Neuronal stem cell (in vitro differentiated cells): ENCODE measurements at regions not wholly inside any gene's neighbourhood (a gene's known extent, or its start where the extent isn't known, plus 50 kb on each side); places are given as distances from the start of the nearest gene placed in this dataset.
A peak's percentile ranks its signal among the peaks of the same experiment; 100 is the strongest.

Experiments
- DNase-seq: peaks from one replicate; pipeline ENCODE4 v3.0.0-alpha.2; 2013; ENCODE audit warnings: low spot score
- H2AFZ ChIP-seq: one replicate; pipeline ENCODE4 v1.6.1; 2013; ENCODE audit warnings: mild to moderate bottlenecking, low read length, inconsistent platforms
- H2AK5ac ChIP-seq: 2 replicates; pipeline ENCODE4 v1.6.1; 2013; ENCODE audit warnings: low read depth, mild to moderate bottlenecking, inconsistent platforms, low read length, moderate library complexity, mixed read lengths
- H2BK120ac ChIP-seq: 2 replicates; pipeline ENCODE4 v1.6.1; 2013; ENCODE audit warnings: low read depth, mild to moderate bottlenecking, inconsistent platforms, low read length, moderate library complexity, mixed read lengths
- H2BK12ac ChIP-seq: one replicate; pipeline ENCODE4 v1.6.1; 2013; ENCODE audit warnings: low read length, inconsistent platforms
- H2BK15ac ChIP-seq: 2 replicates; pipeline ENCODE4 v1.6.1; 2013; ENCODE audit warnings: mild to moderate bottlenecking, low read length, inconsistent platforms, mixed read lengths
- H2BK5ac ChIP-seq: one replicate; pipeline ENCODE4 v1.6.1; 2013; ENCODE audit warnings: inconsistent platforms, mild to moderate bottlenecking, low read length, moderate library complexity
- H3K14ac ChIP-seq: one replicate; pipeline ENCODE4 v1.6.1; 2013; ENCODE audit warnings: low read length, inconsistent platforms
- H3K18ac ChIP-seq: 2 replicates; pipeline ENCODE4 v1.6.1; 2013; ENCODE audit warnings: low read length, inconsistent platforms
- H3K23ac ChIP-seq: 2 replicates; pipeline ENCODE4 v1.6.1; 2013; ENCODE audit warnings: low read depth, mild to moderate bottlenecking, mixed read lengths, low read length, inconsistent platforms; ENCODE audit not compliant: poor library complexity
- H3K27ac ChIP-seq: replicated peaks from 3 replicates; pipeline ENCODE4 v1.5.1; 2013; ENCODE audit warnings: low read length, inconsistent platforms
- H3K27me3 ChIP-seq, 3 experiments: 2 replicates each; pipeline ENCODE4 v1.6.1; 2013; ENCODE audit warnings: low read length in 3 of 3, mild to moderate bottlenecking in 2 of 3, inconsistent platforms in 1 of 3, low read depth in 1 of 3, mixed read lengths in 1 of 3, moderate library complexity in 1 of 3; ENCODE audit not compliant: control insufficient read depth in 3 of 3, insufficient read depth in 3 of 3
- H3K36me3 ChIP-seq, 2 donors: replicated peaks in 1 of 2; 2 replicates each; pipeline ENCODE4 v1.6.1; 2013; ENCODE audit warnings: low read length in 2 of 2; ENCODE audit not compliant: control insufficient read depth in 2 of 2, insufficient read depth in 2 of 2
- H3K4ac ChIP-seq: 2 replicates; pipeline ENCODE4 v1.6.1; 2013; ENCODE audit warnings: inconsistent platforms, mild to moderate bottlenecking, low read length, moderate library complexity
- H3K4me1 ChIP-seq, 2 donors: 1 replicate in 1 of 2; 2 replicates in 1 of 2; pipeline ENCODE4 v1.6.1; 2013; ENCODE audit warnings: low read length in 2 of 2, low read depth in 1 of 2; ENCODE audit not compliant: control insufficient read depth in 2 of 2, insufficient read depth in 1 of 2
- H3K4me2 ChIP-seq: one replicate; pipeline ENCODE4 v1.6.1; 2013; ENCODE audit warnings: mild to moderate bottlenecking, low read length, inconsistent platforms; ENCODE audit not compliant: insufficient read depth, poor library complexity, severe bottlenecking
- H3K4me3 ChIP-seq, 2 donors: 2 replicates each; pipeline ENCODE4 v1.5.1; 2013; ENCODE audit warnings: low read length in 2 of 2, mild to moderate bottlenecking in 2 of 2, inconsistent platforms in 1 of 2, moderate library complexity in 1 of 2
- H3K79me1 ChIP-seq: one replicate; pipeline ENCODE4 v1.6.1; 2013; ENCODE audit warnings: low read depth, mild to moderate bottlenecking, inconsistent platforms, low read length, moderate library complexity
- H3K9ac ChIP-seq: one replicate; pipeline ENCODE4 v1.6.1; 2013; ENCODE audit warnings: mild to moderate bottlenecking, low read depth, low read length, inconsistent platforms; ENCODE audit not compliant: poor library complexity
- H3K9me3 ChIP-seq, 2 donors: replicated peaks in 1 of 2; 2 replicates each; pipeline versions ENCODE3 to v1.6.1; 2013; ENCODE audit warnings: low read length in 2 of 2, mild to moderate bottlenecking in 2 of 2, inconsistent platforms in 1 of 2, low read depth in 1 of 2, mixed read lengths in 1 of 2, moderate library complexity in 1 of 2; ENCODE audit not compliant: control insufficient read depth in 2 of 2, insufficient read depth in 1 of 2
- H4K8ac ChIP-seq: one replicate; pipeline ENCODE4 v1.6.1; 2013; ENCODE audit warnings: low read depth, mild to moderate bottlenecking, inconsistent platforms, low read length, moderate library complexity
- H4K91ac ChIP-seq: one replicate; pipeline ENCODE4 v1.6.1; 2013; ENCODE audit warnings: low read length, low read depth, mild to moderate bottlenecking, inconsistent platforms; ENCODE audit not compliant: poor library complexity
- WGBS, 2 donors: extraction: QIAGEN DNeasy Blood & Tissue Kit; methylation state at CpG; one replicate each; pipeline ENCODE4 v1.1.7; 2013; ENCODE audit warnings: missing lambda C conversion rate in 2 of 2, mixed read lengths in 1 of 2; ENCODE audit not compliant: insufficient read length in 2 of 2, insufficient replicate concordance in 1 of 2; ENCODE audit errors: extremely low coverage in 2 of 2; 5-methylcytosine and 5-hydroxymethylcytosine counted together

GRCh38 chr4:3652586-3652985 lies 113.6 kb upstream of the ADRA2C start:
- Histone ChIP-seq H3K23ac (no peak overlapping the region), H3K4me1 (peaks cover 5 to 14% of the 10 kb centered on the region in 2 donors), H3K79me1 (no peaks in the 10 kb centered on the region), H3K36me3 (no peaks in the 10 kb centered on the region), H2BK120ac (no peak overlapping the region), H3K27me3 (peaks cover 0 to 31% (median 0%) of the 10 kb centered on the region in 3 experiments), H2BK12ac (no peak overlapping the region), H2AFZ (no peak overlapping the region), H3K4me3 (peak overlapping the region in 1 of 2 donors; percentile 33), H3K14ac (peak overlapping the region; percentile 58), H3K18ac (no peak overlapping the region), H2BK15ac (no peak overlapping the region), H2AK5ac (peak overlapping the region; percentile 27), H3K4me2 (no peak overlapping the region), H3K4ac (no peak overlapping the region), H3K9me3 (peaks cover 0 to 1% of the 10 kb centered on the region in 2 donors), H3K27ac (no peak overlapping the region), H4K91ac (no peak overlapping the region), H4K8ac (no peak overlapping the region), H2BK5ac (no peak overlapping the region), H3K9ac (peak overlapping the region; percentile 32)
- no peak for DNase-seq
- WGBS, 2 donors, result no CpG with 5 or more reads among the region's 14 CpGs

DNA sequence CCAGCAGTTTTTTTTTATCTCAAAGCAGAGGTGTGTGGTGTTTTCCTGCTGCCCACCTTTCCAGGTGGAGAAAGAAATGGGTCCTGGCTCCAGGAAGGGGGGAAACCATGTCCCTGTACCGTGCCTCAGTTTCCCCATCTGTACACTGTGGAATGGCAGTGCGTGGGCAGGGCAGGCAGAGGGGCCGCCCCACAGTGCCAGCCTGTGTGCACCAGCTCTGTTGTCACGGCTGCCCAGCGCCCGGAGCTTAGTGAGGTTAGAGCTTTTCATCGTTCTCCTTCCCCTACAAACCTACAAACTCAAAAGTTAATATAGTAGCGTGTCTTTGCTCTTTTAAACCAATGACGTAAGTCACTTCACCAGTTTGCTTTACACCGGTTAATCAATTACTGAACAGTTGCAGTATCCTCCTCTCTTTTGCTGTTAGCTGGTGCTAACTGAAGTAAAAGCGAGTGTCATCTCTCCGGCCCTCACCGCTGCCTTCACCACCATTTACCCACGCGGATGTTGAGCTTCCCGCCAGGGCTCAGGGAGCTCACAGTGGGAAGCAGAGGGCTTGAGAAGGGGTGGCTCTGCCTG lies 114.8 kb upstream of the ADRA2C start:
- peaks cover 0 to 30% (median 0%) of the 10 kb centered on the region in 3 experiments for H3K27me3 ChIP-seq
- H2AFZ ChIP-seq, result no peak overlapping the region
- no peak overlapping the region for H2BK15ac ChIP-seq
- H3K9ac ChIP-seq, result no peak overlapping the region
- H3K27ac ChIP-seq, result no peak overlapping the region
- no peak overlapping the region for H3K4me3 ChIP-seq
- no peak for DNase-seq
- H3K4me1 ChIP-seq, result peaks cover 2 to 12% of the 10 kb centered on the region in 2 donors
- no peaks in the 10 kb centered on the region for H3K79me1 ChIP-seq
- H4K91ac ChIP-seq, result no peak overlapping the region
- H3K18ac ChIP-seq, result peak overlapping the region; percentile 1
- no peak overlapping the region for H4K8ac ChIP-seq
- peak overlapping the region; percentile 60 for H3K14ac ChIP-seq
- H3K36me3 ChIP-seq, result no peaks in the 10 kb centered on the region
- H3K9me3 ChIP-seq, result peaks cover 0 to 1% of the 10 kb centered on the region in 2 donors
- H3K4ac ChIP-seq, result no peak overlapping the region
- no peak overlapping the region for H3K23ac ChIP-seq
- H2BK120ac ChIP-seq, result no peak overlapping the region
- no peak overlapping the region for H3K4me2 ChIP-seq
- H2AK5ac ChIP-seq, result no peak overlapping the region
- WGBS, 2 donors, result no CpG with 5 or more reads among the region's 16 CpGs
- H2BK12ac ChIP-seq, result no peak overlapping the region
- H2BK5ac ChIP-seq, result no peak overlapping the region

DNA sequence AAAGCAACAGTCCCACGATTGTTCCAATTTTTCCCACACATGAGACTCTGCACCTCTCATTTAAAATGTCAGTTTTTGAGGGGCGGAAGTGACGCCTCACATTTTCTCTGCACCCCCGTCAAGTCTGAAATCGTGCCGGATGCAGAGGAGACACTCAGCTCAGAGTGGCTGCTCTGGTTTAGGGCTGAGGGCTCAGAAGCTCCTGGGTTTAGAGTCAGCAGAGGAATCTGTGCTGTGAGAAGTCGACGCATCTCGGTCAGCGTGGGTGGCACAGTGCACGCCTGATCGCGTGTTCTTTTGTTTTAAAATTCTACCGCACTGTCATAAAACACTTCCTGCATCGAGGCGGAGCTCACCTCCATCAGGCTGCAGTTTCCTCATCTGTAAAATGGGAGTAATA lies 116.7 kb upstream of the ADRA2C start:
- no peak overlapping the region for H3K23ac ChIP-seq
- H3K4me2 ChIP-seq, result no peak overlapping the region
- no peak overlapping the region for H2AFZ ChIP-seq
- no peak overlapping the region for H2BK12ac ChIP-seq
- H3K9me3 ChIP-seq, result peaks cover 0 to 1% of the 10 kb centered on the region in 2 donors
- no peak overlapping the region for H3K9ac ChIP-seq
- H4K8ac ChIP-seq, result no peak overlapping the region
- no peak overlapping the region for H2BK120ac ChIP-seq
- H3K4me1 ChIP-seq, result peaks cover 0 to 4% of the 10 kb centered on the region in 2 donors
- no peak overlapping the region for H3K27ac ChIP-seq
- no peak overlapping the region for H3K4ac ChIP-seq
- peaks cover 0 to 29% (median 0%) of the 10 kb centered on the region in 3 experiments for H3K27me3 ChIP-seq
- H3K14ac ChIP-seq, result peak overlapping the region; percentile 40
- WGBS, 2 donors, result no CpG with 5 or more reads among the region's 16 CpGs
- no peak for DNase-seq
- no peaks in the 10 kb centered on the region for H3K79me1 ChIP-seq
- H2BK5ac ChIP-seq, result no peak overlapping the region
- no peaks in the 10 kb centered on the region for H3K36me3 ChIP-seq
- H4K91ac ChIP-seq, result no peak overlapping the region
- no peak overlapping the region for H2AK5ac ChIP-seq
- no peak overlapping the region for H3K4me3 ChIP-seq
- no peak overlapping the region for H3K18ac ChIP-seq
- H2BK15ac ChIP-seq, result no peak overlapping the region

- Histone ChIP-seq H2AFZ (no peak overlapping the region), H3K9me3 (peaks cover 0 to 1% of the 10 kb centered on the region in 2 donors), H3K27ac (no peak overlapping the region), H2BK5ac (no peak overlapping the region), H4K8ac (no peak overlapping the region), H3K18ac (no peak overlapping the region), H3K23ac (no peak overlapping the region), H2BK15ac (no peak overlapping the region), H2BK120ac (no peak overlapping the region), H3K36me3 (no peaks in the 10 kb centered on the region), H3K27me3 (peaks cover 0 to 29% (median 0%) of the 10 kb centered on the region in 3 experiments), H3K4me2 (no peak overlapping the region), H3K14ac (no peak overlapping the region), H3K4ac (no peak overlapping the region), H3K4me3 (no peak overlapping the region), H3K79me1 (no peaks in the 10 kb centered on the region), H4K91ac (no peak overlapping the region), H2AK5ac (peak overlapping the region; percentile 85), H3K9ac (no peak overlapping the region), H3K4me1 (peaks cover 0 to 4% of the 10 kb centered on the region in 2 donors), H2BK12ac (no peak overlapping the region)
- WGBS, 2 donors, result no CpG with 5 or more reads among the region's 17 CpGs
- no peak for DNase-seq
These were observed 116.5 kb upstream of the LRPAP1 start for GRCh38 chr4:3648731-3649130.
